H1 (cell line): ENCODE measurements at regions not wholly inside any gene's neighbourhood (a gene's known extent, or its start where the extent isn't known, plus 50 kb on each side); places are given as distances from the start of the nearest gene placed in this dataset.

ENCODE experiments used
- CTCF ChIA-PET: fragments of 300-600 bp; sonication (Branson Sonifier 250); formaldehyde crosslinking; loops from one replicate; lab custom pipeline; 2021; ENCODE audit not compliant: partially characterized antibody; lab: Charles Lee
- POLR2A ChIA-PET: fragments of 300-600 bp; sonication (Branson Sonifier 250); formaldehyde crosslinking; loops from one replicate; lab custom pipeline; 2021; ENCODE audit warnings: inconsistent platforms; ENCODE audit not compliant: partially characterized antibody; lab: Charles Lee
- DNase-seq, 2 experiments: peaks; one replicate each; pipeline versions ENCODE4 v3.0.0 to v3.0.0-alpha.2; 2010 to 2022; ENCODE audit warnings: low spot score in 2 of 2, low read depth in 1 of 2, mixed read lengths in 1 of 2
- FAIRE-seq: peaks from 2 replicates; lab custom pipeline; 2011; peaks lifted over from hg19 to GRCh38; lab: Jason Lieb, UNC
- H2AFZ ChIP-seq: 2 replicates; pipeline ENCODE4 v1.8.1; 2012; ENCODE audit warnings: low read length, inconsistent platforms
- H2AK5ac ChIP-seq: 2 replicates; pipeline ENCODE4 v1.6.1; 2013; ENCODE audit warnings: low read depth, low read length
- H2BK120ac ChIP-seq: replicated peaks from 2 replicates; pipeline ENCODE3; 2013; ENCODE audit warnings: low read depth, low read length, inconsistent platforms
- H2BK12ac ChIP-seq: 2 replicates; pipeline ENCODE4 v1.6.1; 2013; ENCODE audit warnings: low read depth, low read length
- H2BK15ac ChIP-seq: 2 replicates; pipeline ENCODE4 v1.6.1; 2013; ENCODE audit warnings: low read length
- H2BK20ac ChIP-seq: 2 replicates; pipeline ENCODE4 v1.6.1; 2013; ENCODE audit warnings: low read length
- H2BK5ac ChIP-seq: 2 replicates; pipeline ENCODE4 v1.6.1; 2013; ENCODE audit warnings: low read depth, low read length
- H3K14ac ChIP-seq: 2 replicates; pipeline ENCODE4 v1.6.1; 2013; ENCODE audit warnings: inconsistent platforms; ENCODE audit not compliant: insufficient read length
- H3K18ac ChIP-seq: 2 replicates; pipeline ENCODE4 v1.6.1; 2013; ENCODE audit warnings: low read length; ENCODE audit errors: extremely low read depth
- H3K23ac ChIP-seq: 2 replicates; pipeline ENCODE4 v1.6.1; 2013; ENCODE audit warnings: inconsistent platforms; ENCODE audit not compliant: insufficient read length
- H3K23me2 ChIP-seq: 2 replicates; pipeline ENCODE4 v1.6.1; 2013; ENCODE audit warnings: low read depth, low read length
- H3K27ac ChIP-seq: 2 replicates; pipeline ENCODE4 v1.6.1; 2011; ENCODE audit warnings: low read depth, low read length, inconsistent platforms
- H3K27me3 ChIP-seq, 4 experiments: replicated peaks in 1 of 4; 1 replicate in 1 of 4; 2 replicates in 3 of 4; pipeline versions ENCODE4 v1.6.1 to v1.8.1; 2011 to 2013; ENCODE audit warnings: low read length in 3 of 4, mild to moderate bottlenecking in 3 of 4, inconsistent platforms in 2 of 4, mixed read lengths in 2 of 4, moderate library complexity in 1 of 4; ENCODE audit not compliant: control insufficient read depth in 3 of 4, insufficient read depth in 3 of 4; ENCODE audit errors: extremely low read depth in 1 of 4
- H3K36me3 ChIP-seq, 4 experiments: 2 replicates each; pipeline versions ENCODE4 v1.6.1 to v1.8.1; 2011 to 2013; ENCODE audit warnings: mild to moderate bottlenecking in 4 of 4, low read length in 3 of 4, moderate library complexity in 2 of 4, control low read depth in 1 of 4, inconsistent platforms in 1 of 4; ENCODE audit not compliant: insufficient read depth in 4 of 4, control insufficient read depth in 2 of 4
- H3K4ac ChIP-seq: replicated peaks from 2 replicates; pipeline ENCODE3; 2013; ENCODE audit warnings: low read length, low read depth, mixed read lengths, inconsistent platforms; ENCODE audit not compliant: insufficient read length
- H3K4me1 ChIP-seq, 4 experiments: replicated peaks in 1 of 4; 1 replicate in 1 of 4; 2 replicates in 3 of 4; pipeline versions ENCODE4 v1.6.1 to v1.8.1; 2011 to 2013; ENCODE audit warnings: low read length in 3 of 4, inconsistent platforms in 2 of 4, mixed read lengths in 1 of 4; ENCODE audit not compliant: insufficient read depth in 4 of 4, control insufficient read depth in 3 of 4
- H3K4me2 ChIP-seq, 2 experiments: 2 replicates each; pipeline versions ENCODE4 v1.6.1 to v1.8.1; 2011 to 2013; ENCODE audit warnings: low read depth in 2 of 2, low read length in 2 of 2, control low read depth in 1 of 2, inconsistent platforms in 1 of 2, mild to moderate bottlenecking in 1 of 2; ENCODE audit not compliant: insufficient read depth in 1 of 2
- H3K4me3 ChIP-seq, 4 experiments: fragments of 200-600, 300-600 bp in 1 of 4; sonication (generic), shearing (Covaris generic), sonication (Bioruptor Twin) in 1 of 4; 2 replicates each; pipeline versions ENCODE4 v1.5.1 to v1.8.1; 2011 to 2016; ENCODE audit warnings: low read length in 4 of 4, low read depth in 3 of 4, control low read depth in 2 of 4, inconsistent platforms in 2 of 4, mild to moderate bottlenecking in 2 of 4, mixed read lengths in 1 of 4, moderate library complexity in 1 of 4; ENCODE audit not compliant: insufficient read depth in 2 of 4; ENCODE audit errors: extremely low read depth in 1 of 4
- H3K56ac ChIP-seq: replicated peaks from 2 replicates; pipeline ENCODE3; 2013; ENCODE audit warnings: low read depth, mild to moderate bottlenecking, mixed read lengths, low read length, inconsistent platforms; ENCODE audit not compliant: insufficient read length
- H3K79me1 ChIP-seq: 2 replicates; pipeline ENCODE4 v1.6.1; 2013; ENCODE audit warnings: low read depth, low read length, control low read depth
- H3K79me2 ChIP-seq, 2 experiments: 2 replicates each; pipeline versions ENCODE4 v1.6.1 to v1.8.1; 2012 to 2013; ENCODE audit warnings: low read length in 2 of 2, mild to moderate bottlenecking in 2 of 2, inconsistent platforms in 1 of 2; ENCODE audit not compliant: insufficient read depth in 2 of 2, control insufficient read depth in 1 of 2
- H3K9ac ChIP-seq, 4 experiments: replicated peaks in 1 of 4; 1 replicate in 1 of 4; 2 replicates in 3 of 4; pipeline versions ENCODE4 v1.6.1 to v1.8.1; 2011 to 2013; ENCODE audit warnings: low read depth in 3 of 4, low read length in 3 of 4, control low read depth in 2 of 4, mild to moderate bottlenecking in 2 of 4, moderate library complexity in 2 of 4, inconsistent platforms in 1 of 4; ENCODE audit errors: extremely low read depth in 1 of 4
- H3K9me3 ChIP-seq, 2 experiments: 2 replicates each; pipeline versions ENCODE4 v1.6.1 to v1.8.1; 2012 to 2013; ENCODE audit warnings: mild to moderate bottlenecking in 2 of 2, moderate library complexity in 2 of 2, control low read depth in 1 of 2, inconsistent platforms in 1 of 2, low read depth in 1 of 2, low read length in 1 of 2, mixed read lengths in 1 of 2; ENCODE audit not compliant: insufficient read depth in 2 of 2
- H4K20me1 ChIP-seq, 2 experiments: replicated peaks in 1 of 2; 2 replicates each; pipeline versions ENCODE3 to v1.8.1; 2011 to 2013; ENCODE audit warnings: inconsistent platforms in 2 of 2, low read length in 2 of 2, mild to moderate bottlenecking in 1 of 2; ENCODE audit not compliant: insufficient read depth in 2 of 2, control insufficient read depth in 1 of 2
- H4K5ac ChIP-seq: 2 replicates; pipeline ENCODE4 v1.6.1; 2013; ENCODE audit warnings: low read length, low read depth, mixed read lengths, inconsistent platforms; ENCODE audit not compliant: insufficient read length
- H4K8ac ChIP-seq: 2 replicates; pipeline ENCODE4 v1.8.0; 2013; ENCODE audit warnings: mild to moderate bottlenecking, moderate library complexity, low read length, inconsistent platforms; ENCODE audit not compliant: insufficient read depth; ENCODE audit errors: extremely low read depth
- H4K91ac ChIP-seq: replicated peaks from 2 replicates; pipeline ENCODE3; 2013; ENCODE audit warnings: low read length, mixed read lengths, inconsistent platforms; ENCODE audit not compliant: insufficient read length
- BRCA1 ChIP-seq: IDR thresholded peaks from 2 replicates; pipeline ENCODE4 v1.6.1; 2012; ENCODE audit warnings: low read depth, low read length, improper control_type of control experiment
- CBX5 ChIP-seq: fragments of 300-800, 300-1000 bp; sonication (generic); IDR thresholded peaks from 2 replicates; pipeline ENCODE4 v1.7.1; 2016; ENCODE audit warnings: antibody characterized with exemption, low read length, low read depth
- CTBP2 ChIP-seq: IDR thresholded peaks from 2 replicates; pipeline ENCODE4 v1.7.0; 2011; ENCODE audit warnings: borderline replicate concordance, mild to moderate bottlenecking, moderate library complexity, mixed read lengths, low read length; ENCODE audit not compliant: insufficient read depth, insufficient read length
- EGR1 ChIP-seq: IDR thresholded peaks from 2 replicates; pipeline ENCODE4 v1.6.1; 2011; ENCODE audit warnings: low read depth, low read length, borderline replicate concordance
- EP300 ChIP-seq, 2 experiments: IDR thresholded peaks; 1 replicate in 1 of 2; 2 replicates in 1 of 2; pipeline ENCODE4 v1.6.1; 2011 to 2012; ENCODE audit warnings: low read depth in 2 of 2, low read length in 2 of 2, mild to moderate bottlenecking in 2 of 2, borderline replicate concordance in 1 of 2, inconsistent platforms in 1 of 2, moderate library complexity in 1 of 2
- HDAC2 ChIP-seq, 2 experiments: fragments of 300-600 bp in 1 of 2; sonication (generic) in 1 of 2; IDR thresholded peaks; 2 replicates each; pipeline ENCODE4 v1.6.1; 2011 to 2012; ENCODE audit warnings: low read depth in 2 of 2, low read length in 2 of 2, mild to moderate bottlenecking in 2 of 2, moderate library complexity in 2 of 2, borderline replicate concordance in 1 of 2, inconsistent platforms in 1 of 2
- JUND ChIP-seq: IDR thresholded peaks from 2 replicates; pipeline ENCODE4 v1.6.1; 2011; ENCODE audit warnings: mild to moderate bottlenecking, improper control_type of control experiment, low read length
- RAD21 ChIP-seq, 2 experiments: IDR thresholded peaks in 1 of 2; conservative IDR thresholded peaks in 1 of 2; 2 replicates each; pipeline ENCODE4 v1.6.1; 2011; ENCODE audit warnings: low read depth in 2 of 2, low read length in 2 of 2, improper control_type of control experiment in 1 of 2, inconsistent platforms in 1 of 2, mild to moderate bottlenecking in 1 of 2, moderate library complexity in 1 of 2
- RXRA ChIP-seq: IDR thresholded peaks from 2 replicates; pipeline ENCODE4 v1.6.1; 2011; ENCODE audit warnings: low read depth, mild to moderate bottlenecking, low read length, moderate library complexity; ENCODE audit not compliant: insufficient read depth
- SP1 ChIP-seq: IDR thresholded peaks from 2 replicates; pipeline ENCODE4 v1.6.1; 2011; ENCODE audit warnings: low read depth, low read length
- ZNF274 ChIP-seq: IDR thresholded peaks from 2 replicates; pipeline ENCODE4 v1.7.0; 2012; ENCODE audit warnings: low read length, borderline replicate concordance; ENCODE audit errors: extremely low read depth
- WGBS, 2 experiments: shearing (Covaris generic) in 1 of 2; methylation state at CpG; one replicate each; pipeline versions ENCODE4 v1.1.6 to v1.1.7; 2013 to 2015; ENCODE audit warnings: low lambda C conversion rate in 2 of 2, mixed read lengths in 2 of 2, inconsistent platforms in 1 of 2, low coverage in 1 of 2, missing lambda C conversion rate in 1 of 2; ENCODE audit not compliant: insufficient replicate concordance in 2 of 2, insufficient coverage in 1 of 2, insufficient read length in 1 of 2; ENCODE audit errors: extremely low coverage in 1 of 2, missing lambda C conversion rate in 1 of 2; 5-methylcytosine and 5-hydroxymethylcytosine counted together
- TF ChIP-seq, protein P1 (sequence below): IDR thresholded peaks from 2 replicates; pipeline ENCODE4 v1.6.1; 2011; ENCODE audit warnings: low read depth, mild to moderate bottlenecking, low read length; ENCODE audit not compliant: insufficient read depth
- TF ChIP-seq, protein P2 (sequence below): IDR thresholded peaks from 2 replicates; pipeline ENCODE4 v1.6.1; 2012; ENCODE audit warnings: inconsistent platforms

DNA sequence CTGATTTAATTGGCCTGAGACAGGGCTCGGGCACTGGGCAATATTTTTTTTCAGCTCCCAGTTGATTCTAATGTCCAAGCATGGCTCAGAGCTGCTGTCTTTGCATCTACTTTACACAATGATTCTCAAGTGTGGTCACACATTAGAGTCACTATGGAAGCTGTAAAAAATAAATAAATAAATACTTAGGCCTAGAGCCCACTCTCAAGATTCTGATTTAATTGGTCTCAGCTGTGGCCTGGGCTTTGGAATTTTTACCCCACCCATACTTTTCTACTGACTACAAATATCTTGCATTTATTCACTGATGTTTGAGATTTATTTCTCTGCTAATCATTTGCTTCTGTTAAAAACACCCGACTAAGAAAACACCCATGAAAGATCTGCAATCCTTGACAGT is 145.7 kb upstream of the SRD5A2 start:
- no peak overlapping the region for H3K14ac ChIP-seq
- ChIA-PET CTCF (interaction anchor here (1.5 kb wide), 1 partner anchor 38 kb away, joined by 3 read pairs; no protein-coding TSS in a partner anchor), POLR2A (no interaction called here)
- no peak overlapping the region for H2BK15ac ChIP-seq
- no peak overlapping the region for H2BK120ac ChIP-seq
- H3K4me1 ChIP-seq, result no peaks in the 10 kb centered on the region
- no peak for DNase-seq
- H3K56ac ChIP-seq, result no peak overlapping the region
- H3K4me3 ChIP-seq, result no peak overlapping the region
- no peak overlapping the region for H2BK12ac ChIP-seq
- WGBS, 2 experiments, result 87% methylated on average over 2 of the region's 2 CpGs; no CpG with 5 or more reads in 1 of the 2 experiments
- no peaks in the 10 kb centered on the region for H3K36me3 ChIP-seq
- H3K79me1 ChIP-seq, result no peaks in the 10 kb centered on the region
- no peak overlapping the region for H2BK5ac ChIP-seq
- no peaks in the 10 kb centered on the region for H3K79me2 ChIP-seq
- no peak overlapping the region for H2BK20ac ChIP-seq
- H3K18ac ChIP-seq, result no peak overlapping the region
- H3K23ac ChIP-seq, result no peak overlapping the region
- FAIRE-seq, result no peak
- no peak overlapping the region for H4K91ac ChIP-seq
- H4K20me1 ChIP-seq, result no peaks in the 10 kb centered on the region
- no peaks in the 10 kb centered on the region for H3K27me3 ChIP-seq
- H3K4ac ChIP-seq, result no peak overlapping the region
- no peak overlapping the region for H2AK5ac ChIP-seq
- no peak overlapping the region for H4K8ac ChIP-seq
- H3K9ac ChIP-seq, result no peak overlapping the region
- no peak overlapping the region for H4K5ac ChIP-seq
- peaks cover 9 to 14% of the 10 kb centered on the region in 2 experiments; a peak in 3 of 4 replicates for H3K9me3 ChIP-seq
- H2AFZ ChIP-seq, result no peak overlapping the region
- no peak overlapping the region for H3K4me2 ChIP-seq
- H3K23me2 ChIP-seq, result no peaks in the 10 kb centered on the region
- H3K27ac ChIP-seq, result no peak overlapping the region
- TF ChIP-seq RXRA, result no peak
- TF ChIP-seq JUND, result no peak
- no peak for TF ChIP-seq CBX5
- TF ChIP-seq EGR1, result no peak
- no peak for TF ChIP-seq BRCA1
- no peak for TF ChIP-seq HDAC2 (IDR thresholded peaks at IDR 0.05; ENCODE audit: borderline replicate concordance in 1 of 2, low read depth in 2 of 2, low read length in 2 of 2)
- TF ChIP-seq, protein P1, sequence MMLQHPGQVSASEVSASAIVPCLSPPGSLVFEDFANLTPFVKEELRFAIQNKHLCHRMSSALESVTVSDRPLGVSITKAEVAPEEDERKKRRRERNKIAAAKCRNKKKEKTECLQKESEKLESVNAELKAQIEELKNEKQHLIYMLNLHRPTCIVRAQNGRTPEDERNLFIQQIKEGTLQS, result no peak
- no peak for TF ChIP-seq RAD21 (IDR thresholded peaks at IDR 0.05 in 1 of 2, conservative IDR thresholded peaks at IDR 0.05 in 1 of 2; ENCODE audit: low read depth in 2 of 2, low read length in 2 of 2)
- TF ChIP-seq EP300 (IDR thresholded peaks at IDR 0.05; ENCODE audit: borderline replicate concordance in 1 of 2, low read depth in 2 of 2, low read length in 2 of 2), result no peak
- no peak for TF ChIP-seq CTBP2
- no peak for TF ChIP-seq ZNF274
- no peak for TF ChIP-seq SP1
- TF ChIP-seq, protein P2, sequence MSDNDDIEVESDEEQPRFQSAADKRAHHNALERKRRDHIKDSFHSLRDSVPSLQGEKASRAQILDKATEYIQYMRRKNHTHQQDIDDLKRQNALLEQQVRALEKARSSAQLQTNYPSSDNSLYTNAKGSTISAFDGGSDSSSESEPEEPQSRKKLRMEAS, result no peak
